NCI-H1417 treated with DMSO at 0.1 percent for 48 hours (cell line): ENCODE measurements at regions not wholly inside any gene's neighbourhood (a gene's known extent, or its start where the extent isn't known, plus 50 kb on each side); places are given as distances from the start of the nearest gene placed in this dataset.
"Not testable (repeated sequence)": the region's sequence is repeated elsewhere in the genome, so short reads cannot be mapped to it uniquely, and the experiment has no call there.

Experiments used
- DNase-seq: peaks from one replicate; lab custom pipeline; 2025; lab: John Stamatoyannopoulos, UW

DNA sequence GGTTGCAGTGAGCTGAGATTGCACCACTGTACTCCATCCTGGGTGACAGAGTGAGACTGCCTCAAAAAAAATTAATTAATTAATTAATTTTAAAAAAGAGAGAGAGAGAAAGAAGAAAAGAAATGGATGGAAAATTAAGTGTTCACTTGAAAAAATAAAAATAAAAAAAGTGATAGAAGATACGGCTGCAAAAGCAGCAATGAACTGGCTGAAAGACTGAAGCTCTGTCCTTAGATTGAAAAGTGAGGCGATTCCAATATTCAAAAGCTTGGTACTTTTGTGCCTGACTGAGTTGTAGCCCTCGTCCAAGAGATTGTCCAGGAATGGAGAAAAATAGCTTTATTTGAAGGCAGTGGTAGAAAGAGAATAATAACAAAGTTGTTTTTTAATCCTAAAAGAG, 154.6 kb downstream of the ADSS2 start:
- DNase-seq, result no peak

DNA sequence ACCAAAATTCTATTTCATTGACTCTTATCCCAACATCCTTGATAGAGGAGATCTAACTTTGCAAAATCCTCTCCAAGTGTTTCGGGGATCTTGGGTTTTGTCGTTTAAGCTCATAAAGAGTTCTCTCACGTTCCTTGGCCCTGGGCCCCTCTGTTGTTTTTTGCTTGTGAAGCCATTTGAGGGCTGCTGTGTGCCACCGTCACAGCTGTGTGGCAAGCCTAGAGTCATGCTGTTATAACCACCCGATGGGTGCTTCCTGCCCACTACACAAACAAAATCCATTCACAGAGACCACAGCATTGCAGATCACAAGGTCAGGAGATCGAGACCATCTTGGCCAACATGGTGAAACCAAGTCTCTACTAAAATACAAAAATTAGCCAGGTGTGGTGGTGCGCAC, 154.1 kb downstream of the ADSS2 start:
- DNase-seq, result no peak

DNA sequence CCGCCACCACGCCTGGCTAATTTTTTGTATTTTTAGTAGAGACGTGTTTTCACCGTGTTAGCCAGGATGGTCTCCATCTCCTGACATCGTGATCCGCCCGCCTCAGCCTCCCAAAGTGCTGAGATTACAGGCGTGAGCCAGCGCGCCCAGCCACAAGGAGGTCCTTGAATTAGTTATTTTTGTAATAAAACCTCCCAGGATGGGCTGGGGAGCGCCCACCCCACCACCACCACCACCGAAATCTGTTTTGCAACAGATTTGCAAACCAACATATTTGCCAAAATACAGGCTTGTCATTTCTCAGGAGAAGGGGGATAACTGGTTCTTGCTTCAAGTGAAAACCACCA, 151.7 kb downstream of the ADSS2 start:
- not testable (repeated sequence) for DNase-seq

DNA sequence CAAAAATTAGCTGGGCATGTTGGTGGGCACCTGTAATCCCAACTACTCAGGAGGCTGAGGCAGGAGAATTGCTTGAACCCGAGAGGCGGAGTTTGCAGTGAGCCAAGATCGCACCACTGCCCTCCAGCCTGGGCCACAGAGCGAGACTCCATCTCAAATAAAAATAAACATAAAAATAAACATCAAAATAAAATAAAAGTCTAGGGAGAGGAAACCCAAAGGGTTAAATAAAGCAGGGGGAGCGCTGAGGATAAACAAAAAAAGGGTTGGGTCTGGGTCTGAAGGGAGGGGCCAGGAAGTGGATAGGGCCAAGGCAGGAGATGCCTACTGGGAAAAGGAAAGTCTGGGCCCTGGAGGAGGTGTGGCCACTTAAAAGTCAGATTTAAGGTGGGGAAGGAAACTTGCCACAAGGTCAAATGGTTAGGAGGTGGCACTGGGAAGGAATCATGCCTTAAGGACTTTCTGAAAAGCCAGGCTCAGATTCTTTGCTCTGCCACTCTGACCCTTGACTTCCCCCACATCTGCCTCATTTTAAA, 150.0 kb downstream of the ADSS2 start:
- no peak for DNase-seq

DNA sequence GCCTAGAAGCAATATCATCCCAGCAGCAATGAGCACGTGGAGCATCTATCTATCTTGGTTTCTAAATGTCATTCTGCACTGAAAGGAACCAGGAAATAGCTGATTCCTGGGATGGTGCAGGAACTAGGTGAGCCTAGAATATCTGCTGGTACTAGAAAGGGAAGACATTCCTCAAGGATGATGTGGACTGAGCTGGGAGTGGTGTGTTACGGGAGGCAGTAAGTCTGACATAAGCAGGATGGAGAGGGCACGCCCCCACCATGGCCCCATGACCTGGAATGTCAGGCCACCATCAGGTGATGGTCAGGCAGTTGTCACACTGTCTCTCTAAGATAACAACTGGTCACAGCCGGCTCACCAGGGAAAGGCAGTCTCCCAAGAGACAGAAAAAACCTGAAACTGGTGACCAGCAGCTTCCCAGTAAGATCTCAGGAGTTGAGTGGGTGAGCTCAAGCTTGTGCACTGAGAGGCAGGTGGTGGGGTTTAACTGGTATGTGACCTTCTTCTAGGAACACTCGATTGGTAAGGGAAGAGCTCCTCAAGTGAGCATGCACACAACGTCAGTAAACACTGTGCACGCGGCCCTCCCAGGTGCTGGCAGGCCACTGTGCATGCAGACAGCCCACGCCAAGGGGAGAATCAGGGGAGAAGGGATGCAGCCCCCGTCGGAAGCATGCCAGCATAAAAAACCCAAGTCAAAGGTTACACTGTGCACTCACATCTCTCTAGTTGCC, 148.7 kb downstream of the ADSS2 start:
- no peak for DNase-seq

DNA sequence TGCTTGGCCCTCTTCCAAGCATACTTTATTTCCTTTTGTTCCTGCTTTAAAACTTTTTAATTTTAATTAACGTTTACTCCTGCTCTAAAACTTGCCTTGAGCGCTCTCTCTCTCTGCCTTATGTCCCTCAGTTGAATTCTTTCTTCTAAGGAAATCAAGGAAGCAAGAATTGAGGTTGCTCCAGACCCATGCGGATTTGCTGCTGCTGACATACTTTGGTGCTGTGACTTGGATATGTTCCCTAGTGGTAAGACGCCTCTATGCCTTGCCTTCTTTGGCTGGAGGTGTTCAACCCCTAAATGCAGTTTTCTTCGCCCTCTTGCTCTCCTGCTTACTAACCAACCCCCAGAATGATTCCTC, 148.1 kb downstream of the ADSS2 start:
- no peak for DNase-seq

DNA sequence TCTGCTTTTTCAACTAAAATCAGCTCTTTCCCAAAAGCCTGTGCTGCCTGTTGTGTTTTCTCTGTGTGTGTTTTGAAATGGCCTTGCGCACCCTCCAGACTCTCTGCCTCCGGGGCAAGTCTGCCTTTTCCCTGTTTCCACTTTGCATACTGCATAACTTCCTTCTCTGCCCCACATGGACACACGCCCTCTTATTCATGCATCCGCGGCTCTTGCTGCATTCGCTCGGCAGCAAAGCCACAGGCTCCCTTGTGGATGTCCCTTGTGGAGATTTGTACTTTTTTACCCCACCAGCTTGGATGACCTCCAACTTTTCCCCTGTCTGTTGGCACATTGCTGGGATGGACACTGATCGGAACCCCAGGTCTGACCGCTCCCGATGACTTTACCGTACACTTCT, 147.6 kb downstream of the ADSS2 start:
- no peak for DNase-seq

DNA sequence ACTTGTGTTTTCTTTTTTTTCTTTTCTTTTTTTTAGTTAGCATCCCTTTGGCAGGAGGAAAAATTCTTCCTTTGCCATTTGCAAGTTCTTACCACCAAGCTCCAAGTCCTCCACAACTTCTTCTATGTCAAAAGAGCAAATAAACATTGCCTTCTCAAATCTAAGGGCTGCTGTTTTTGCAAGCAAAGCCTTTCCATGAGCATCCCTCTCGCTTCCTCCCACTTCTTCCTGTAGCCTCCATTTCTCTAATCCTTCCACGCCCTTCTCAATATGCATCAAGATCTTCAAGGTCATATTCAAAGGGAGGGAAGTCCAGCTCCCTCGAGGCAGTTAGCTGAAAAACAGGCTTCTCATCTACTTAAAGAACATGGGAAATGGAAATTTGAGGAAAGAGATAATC, 147.1 kb downstream of the ADSS2 start:
- no peak for DNase-seq

DNA sequence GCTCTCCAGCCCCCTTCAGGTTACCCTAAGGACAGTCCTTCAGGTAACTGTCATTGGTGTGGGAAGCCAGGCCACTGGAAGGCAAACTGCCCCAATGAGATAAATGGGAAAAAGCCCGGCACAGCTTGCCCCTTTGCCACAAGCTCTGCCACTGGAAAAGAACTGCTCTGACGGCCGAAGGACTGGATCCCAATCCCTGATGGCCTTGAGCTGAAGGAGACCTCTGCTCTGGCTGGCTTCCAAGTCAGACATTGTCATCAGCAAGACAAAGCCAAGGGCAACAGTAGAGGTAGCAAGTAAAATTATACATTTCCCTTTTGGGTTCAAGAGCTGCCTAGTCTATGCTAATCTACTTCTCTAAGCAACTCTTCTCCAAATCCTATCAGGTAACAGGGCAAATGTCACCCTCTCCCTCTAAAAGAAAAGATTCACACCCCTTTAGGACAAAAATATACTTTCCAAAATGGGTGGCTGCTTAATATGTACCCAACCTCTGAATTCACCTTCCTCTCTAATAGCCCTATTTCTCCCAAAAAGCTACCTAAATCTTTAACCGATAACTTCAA, 145.8 kb downstream of the ADSS2 start:
- DNase-seq, result no peak

DNA sequence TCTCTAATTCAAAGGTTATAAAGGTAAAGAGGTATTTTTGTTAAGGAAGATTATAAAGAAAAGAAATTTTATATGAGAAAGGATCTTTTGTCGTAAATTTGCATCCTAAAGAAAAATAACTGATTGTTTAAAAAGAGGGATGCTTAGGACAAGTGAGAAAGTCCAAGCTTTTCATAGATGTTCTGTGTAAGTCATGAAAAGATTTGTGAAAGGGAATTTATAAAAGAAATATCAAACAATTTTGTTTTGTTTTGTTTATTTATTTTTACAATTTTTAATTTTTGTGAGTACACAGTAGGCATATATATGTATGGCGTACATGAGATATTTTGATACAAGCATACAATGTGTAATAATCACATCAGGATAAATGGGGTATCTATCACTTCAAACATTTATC, 145.2 kb downstream of the ADSS2 start:
- no peak for DNase-seq

DNA sequence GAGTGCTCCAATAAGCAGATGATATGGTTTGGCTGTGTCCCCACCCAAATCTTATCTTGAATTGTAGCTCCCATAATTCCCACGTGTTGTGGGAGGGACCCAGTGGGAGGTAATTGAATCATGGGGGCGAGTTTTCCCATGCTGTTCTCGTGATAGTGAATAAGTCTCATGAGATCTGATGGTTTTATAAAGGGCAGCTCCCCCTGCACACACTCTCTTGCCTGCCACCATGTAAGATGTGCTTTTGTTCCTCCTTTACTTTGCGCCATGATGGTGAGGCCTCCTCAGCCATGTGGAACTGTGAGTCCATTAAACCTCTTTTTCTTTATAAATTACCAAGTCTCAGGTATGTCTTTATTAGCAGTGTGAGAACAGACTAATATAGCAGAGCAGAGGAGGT, 142.5 kb downstream of the ADSS2 start:
- DNase-seq, result not testable (repeated sequence)

DNA sequence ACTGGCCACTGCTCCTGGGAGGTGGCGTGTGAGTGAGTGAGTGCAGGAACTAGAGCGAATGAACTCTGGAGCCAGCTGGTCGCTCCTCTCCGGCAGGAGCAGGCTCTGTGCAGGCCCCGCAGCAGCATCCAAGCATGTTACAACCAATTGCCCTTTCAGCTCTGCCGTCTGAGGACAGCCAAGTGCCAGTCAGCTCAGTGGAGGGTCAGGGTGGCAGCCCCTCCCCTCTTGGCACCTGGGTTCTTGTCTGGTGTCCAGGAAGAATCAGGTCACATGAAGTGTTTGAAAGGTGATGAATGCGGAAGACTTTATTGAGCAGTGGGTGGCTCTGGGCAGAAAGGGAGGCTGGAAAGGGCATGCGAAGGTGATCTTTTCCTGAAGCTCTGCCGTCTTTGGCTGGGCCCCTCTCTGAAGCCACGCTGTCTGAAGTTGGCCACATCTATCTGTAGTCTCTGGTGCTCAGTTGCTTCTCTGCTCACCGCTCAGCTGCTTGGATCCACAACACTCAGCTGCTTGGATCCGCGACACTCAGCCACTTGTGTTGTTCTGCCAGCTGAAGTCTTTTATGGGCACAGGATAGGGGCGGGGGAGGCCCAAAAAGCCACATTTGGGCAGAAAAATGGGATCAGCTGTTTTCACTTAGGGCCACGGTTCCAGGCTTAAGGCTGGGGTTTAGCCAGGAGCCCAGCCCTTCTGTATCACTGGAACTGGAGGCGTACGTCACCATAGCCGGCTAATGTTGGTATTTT, 139.8 kb downstream of the ADSS2 start:
- no peak for DNase-seq

DNA sequence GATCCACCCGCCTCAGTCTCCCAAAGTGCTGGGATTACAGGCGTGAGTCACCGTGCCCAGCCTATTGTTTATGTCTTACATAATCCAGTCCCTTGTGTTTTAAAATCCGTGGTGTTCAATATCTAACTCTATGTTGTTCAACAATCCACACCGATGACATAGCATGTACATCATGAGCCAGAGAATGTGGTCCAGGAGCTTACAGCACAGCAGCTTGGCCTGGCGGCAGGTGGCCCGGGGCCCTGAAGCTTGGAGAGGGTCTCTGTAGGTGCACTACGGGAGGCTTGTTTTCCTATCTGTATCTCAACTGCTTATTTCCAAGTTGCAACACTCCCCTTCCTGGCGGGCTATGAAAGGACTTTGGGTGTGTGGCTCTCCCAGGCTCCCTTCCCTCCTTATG, 138.4 kb downstream of the ADSS2 start:
- DNase-seq, result no peak

DNA sequence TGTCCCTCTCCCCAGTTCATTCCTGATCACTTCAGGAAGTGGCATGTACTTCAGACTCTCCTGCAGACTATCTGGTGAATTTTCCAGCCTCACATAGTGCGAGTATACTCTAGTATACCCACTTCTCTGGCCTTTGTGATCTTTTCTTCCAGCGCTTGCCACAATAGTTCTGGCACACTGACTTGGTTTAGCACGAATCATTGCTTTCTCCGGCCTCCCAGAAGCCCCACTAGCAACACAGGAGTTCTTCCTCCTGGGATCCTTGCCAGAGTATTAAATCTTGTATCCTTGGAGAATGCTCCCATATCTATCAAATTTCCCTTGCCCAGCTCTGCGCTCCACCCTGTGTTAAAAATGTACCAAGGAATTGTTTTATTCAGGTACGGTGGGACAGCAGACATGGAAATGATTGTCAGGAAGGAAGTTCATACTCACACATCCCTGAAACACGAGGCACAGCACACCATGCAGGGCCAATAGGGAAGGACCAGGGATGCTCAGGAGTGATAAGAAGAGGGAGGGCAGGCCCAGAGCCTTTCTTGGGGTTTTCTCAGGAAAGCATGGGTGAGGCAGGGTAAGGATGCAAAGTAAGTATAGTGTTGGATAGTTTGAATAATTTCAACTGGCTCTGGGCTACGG, 136.7 kb downstream of the ADSS2 start:
- DNase-seq, result no peak

DNA sequence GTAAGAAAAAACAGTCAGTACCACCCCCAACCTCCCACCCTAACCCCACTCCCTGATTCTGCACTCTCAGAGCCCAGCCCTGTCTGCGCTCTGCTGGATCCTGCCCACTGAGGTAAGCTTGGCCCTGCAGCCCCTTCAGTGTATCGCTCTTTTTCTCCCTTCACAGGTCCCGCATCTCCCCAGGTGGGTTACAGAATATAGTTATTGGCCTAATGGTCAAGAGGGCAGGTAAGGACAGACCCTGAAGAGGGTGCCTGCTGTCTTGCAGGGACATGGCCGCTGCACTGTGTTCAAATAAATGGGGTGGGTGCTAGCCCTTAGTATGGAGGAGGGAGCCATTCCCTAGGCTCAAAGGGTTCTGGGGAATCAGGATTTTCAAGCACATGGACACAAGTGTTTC, 135.7 kb downstream of the ADSS2 start:
- no peak for DNase-seq

DNA sequence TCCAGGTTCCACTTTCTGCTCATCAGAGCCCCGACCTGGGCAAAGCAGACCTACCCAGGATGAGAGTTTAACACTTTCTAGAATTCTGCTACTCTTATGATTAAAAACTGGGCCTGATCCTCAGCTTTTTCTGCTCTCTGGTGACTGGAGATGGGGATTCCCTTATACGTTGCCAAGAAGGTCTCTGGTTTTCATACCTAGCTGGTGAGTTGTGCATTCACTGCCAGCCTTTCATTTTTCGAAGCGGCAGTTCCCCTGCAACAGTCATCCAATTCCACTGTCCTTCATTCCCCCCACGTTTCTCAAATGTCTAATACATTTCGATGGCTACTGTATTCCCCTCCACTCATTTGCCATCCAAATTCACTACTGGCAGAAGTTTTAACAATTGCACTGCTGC, 135.3 kb downstream of the ADSS2 start:
- DNase-seq, result no peak

DNA sequence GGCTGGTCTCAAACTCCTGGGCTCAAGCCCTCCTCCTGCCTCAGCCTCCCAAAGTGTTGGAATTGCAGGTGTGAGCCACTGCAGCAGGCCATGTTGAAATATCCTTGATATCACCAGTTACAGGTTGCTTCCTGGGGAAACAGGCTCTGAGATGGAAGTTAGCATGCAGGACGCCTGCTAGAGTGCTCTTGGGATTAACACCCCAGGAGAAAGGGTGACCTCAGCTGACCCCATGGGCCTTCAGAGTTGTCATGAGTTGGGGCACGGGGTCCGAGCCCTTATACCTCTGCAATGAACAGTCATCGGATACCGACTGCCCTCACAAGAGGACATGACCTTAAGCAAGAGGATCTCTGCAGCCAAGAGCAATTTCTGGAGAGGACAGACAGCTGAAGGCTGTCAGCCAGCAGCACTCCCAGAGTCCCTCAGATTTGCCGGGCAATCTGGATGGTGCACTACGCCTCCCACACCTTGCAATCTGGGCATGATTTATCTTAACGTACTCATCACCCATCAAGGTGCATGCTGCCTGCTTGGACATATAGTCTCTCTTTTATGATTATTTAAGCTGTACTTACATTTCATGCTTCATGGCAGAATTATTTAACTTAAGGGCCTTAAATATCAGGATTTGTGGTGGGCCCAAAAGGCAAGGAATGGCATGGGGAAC, 134.6 kb downstream of the ADSS2 start:
- DNase-seq, result no peak

DNA sequence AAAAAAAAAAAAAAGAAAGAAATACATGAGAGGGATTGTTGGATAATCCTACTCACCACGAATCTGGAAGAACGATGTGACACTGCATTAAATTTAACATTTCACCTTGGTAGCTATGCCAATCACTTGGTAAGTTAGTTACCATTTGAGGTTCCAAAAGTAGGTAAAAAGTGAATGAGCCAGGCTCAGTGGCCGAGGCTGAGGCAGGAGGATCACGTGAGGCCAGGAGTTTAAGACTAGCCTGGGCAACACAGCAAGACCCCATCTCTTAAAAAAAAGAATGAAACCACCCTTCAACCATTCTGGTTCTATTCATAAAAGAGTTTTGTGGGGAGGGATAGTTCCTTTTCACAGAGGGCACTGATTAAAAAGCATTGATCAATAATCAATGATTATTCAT, 133.6 kb downstream of the ADSS2 start:
- DNase-seq, result no peak

DNA sequence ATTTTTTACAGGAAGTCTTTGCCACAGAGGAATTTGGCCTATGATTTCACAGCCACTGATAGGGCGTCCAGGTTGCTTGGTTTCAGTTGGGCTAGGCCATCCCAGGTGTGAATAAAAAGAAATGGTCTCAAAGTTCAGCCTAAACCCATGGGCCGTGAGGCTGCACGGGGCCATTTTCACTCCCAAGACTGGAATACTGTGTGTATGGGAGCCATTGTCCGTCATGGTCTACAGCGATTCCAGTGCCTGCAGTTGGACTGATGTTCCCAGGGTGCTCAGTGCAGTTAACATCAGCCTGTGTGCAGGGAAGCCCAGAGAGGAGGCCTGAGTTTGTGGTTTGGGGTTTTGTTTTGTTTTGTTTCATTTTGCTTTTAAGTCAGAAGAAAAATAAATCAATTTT, 133.2 kb downstream of the ADSS2 start:
- DNase-seq, result no peak

DNA sequence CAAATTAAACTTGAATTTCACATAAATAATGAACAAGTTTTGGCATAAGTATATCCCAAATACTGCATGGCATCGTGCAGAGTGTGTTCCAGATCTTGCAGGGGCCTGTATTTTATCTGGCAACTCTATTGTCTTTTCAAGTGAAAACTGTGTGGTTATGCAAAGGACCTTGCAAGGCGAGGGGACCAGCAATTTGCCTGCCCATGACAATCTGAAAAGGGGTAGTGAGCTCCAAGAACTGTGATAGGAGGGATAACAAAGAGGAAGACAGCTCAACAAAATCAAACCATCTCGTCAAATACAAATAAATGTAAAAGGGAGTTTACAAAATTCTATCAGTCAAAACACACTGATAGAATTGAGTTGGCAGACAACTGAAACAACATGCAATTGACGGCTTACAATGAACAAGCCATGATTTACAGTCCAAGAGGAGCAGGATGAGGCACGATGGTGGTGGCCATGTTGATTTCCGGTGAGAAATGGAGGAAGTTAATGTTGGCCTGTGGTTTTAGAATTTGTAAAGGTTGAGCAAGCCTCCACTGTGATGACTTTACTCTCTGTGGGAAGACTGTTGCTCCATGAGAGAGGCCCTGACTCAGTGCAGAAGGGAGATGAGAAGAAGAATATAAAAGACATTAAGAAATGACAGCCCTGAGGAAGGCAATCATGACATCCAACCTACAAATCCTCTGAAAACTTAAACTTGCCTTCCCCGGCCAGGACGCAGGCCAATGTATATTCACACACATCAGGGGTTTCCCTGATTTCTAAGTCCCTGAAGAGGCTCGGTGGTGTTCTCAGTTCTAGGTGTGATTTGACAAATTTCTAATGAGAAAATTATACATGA, 132.2 kb downstream of the ADSS2 start:
- no peak for DNase-seq

DNA sequence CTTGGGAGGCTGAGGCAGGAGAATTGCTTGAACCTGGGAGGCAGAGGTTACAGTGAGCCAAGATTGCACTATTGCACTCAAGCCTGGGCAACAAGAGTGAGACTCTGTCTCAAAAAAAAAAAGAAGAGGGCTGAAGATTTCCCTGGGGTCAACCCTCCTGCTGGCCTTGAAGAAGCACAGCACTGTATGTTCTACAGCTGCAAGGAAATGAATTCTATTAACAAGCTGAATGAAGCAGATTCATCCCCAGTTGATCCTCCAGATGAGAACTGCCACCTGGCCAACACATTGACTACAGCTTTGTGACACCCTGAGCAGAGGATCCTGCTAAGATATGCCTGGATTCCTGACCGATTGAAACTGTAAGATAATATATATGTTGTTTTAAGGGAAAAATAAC, 129.5 kb downstream of the ADSS2 start:
- DNase-seq, result no peak
